GM21825 (cell line): ENCODE measurements at regions not wholly inside any gene's neighbourhood (a gene's known extent, or its start where the extent isn't known, plus 50 kb on each side); places are given as distances from the start of the nearest gene placed in this dataset.

ENCODE experiments used
- ATAC-seq: cut with Tn5 transposase; IDR thresholded peaks from one replicate; pipeline ENCODE4 v1.9.1; 2021; ENCODE audit warnings: mild to moderate bottlenecking, moderate library complexity; ENCODE audit not compliant: unreplicated experiment

- ATAC-seq = peak; percentile 75
Observed at GRCh38 chr2:209334188-209335017, 89.4 kb upstream of the MAP2 start.

GRCh38 chr2:209340522-209340921 is 83.3 kb upstream of the MAP2 start:
- ATAC-seq = no peak

- ATAC-seq = no peak
Observed at GRCh38 chr2:209344349-209344748, 79.5 kb upstream of the MAP2 start.

GRCh38 chr2:209348433-209348832 is 75.4 kb upstream of the MAP2 start:
- ATAC-seq = no peak

GRCh38 chr2:209351636-209352035 is 72.2 kb upstream of the MAP2 start:
- ATAC-seq = no peak

- no peak for ATAC-seq
Observed at GRCh38 chr2:209358992-209359391, 64.9 kb upstream of the MAP2 start.

GRCh38 chr2:209367075-209367747 is 56.6 kb upstream of the MAP2 start:
- no peak for ATAC-seq

GRCh38 chr2:209368406-209368805 is 55.4 kb upstream of the MAP2 start:
- no peak for ATAC-seq

- ATAC-seq = peak; percentile 49
Observed at GRCh38 chr2:209368914-209369313, 54.9 kb upstream of the MAP2 start.

- ATAC-seq = no peak
Observed at GRCh38 chr2:209369656-209370055, 54.2 kb upstream of the MAP2 start.

GRCh38 chr2:209371407-209371806 is 52.4 kb upstream of the MAP2 start:
- ATAC-seq = no peak
